ENCODE measurements at regions not wholly inside any gene's neighbourhood (a gene's known extent, or its start where the extent isn't known, plus 50 kb on each side); places are given as distances from the start of the nearest gene placed in this dataset.

DNA sequence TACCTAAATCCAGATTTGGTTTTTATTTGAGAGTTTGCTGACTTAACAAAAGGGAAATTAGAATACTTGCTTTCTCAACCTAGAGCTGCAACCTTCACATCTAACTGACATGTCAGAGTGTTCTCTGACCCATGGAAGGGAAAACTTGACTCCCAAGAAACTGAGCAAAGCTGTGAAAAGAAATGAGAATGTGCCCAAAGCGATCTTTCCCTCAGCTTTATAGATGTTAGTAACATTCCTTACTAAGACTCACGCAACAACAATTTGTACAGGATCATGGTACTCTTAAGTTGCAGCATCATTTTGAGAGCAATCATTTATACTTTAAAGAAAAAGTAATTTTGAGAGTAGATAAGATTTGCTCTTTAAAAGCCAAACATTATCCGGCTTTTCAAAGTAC is 117.0 kb upstream of the FBXL7 start:
- H3K9me3 ChIP-seq = no peaks in the 10 kb centered on the region
- WGBS, 2 donors = 82 to 88% methylated on average over 3 of the region's 3 CpGs
- intact Hi-C loops (cut with DNase I) = loop anchor here (10.0 kb wide), 1 partner anchor 442 kb away; no protein-coding TSS in a partner anchor
- no peak overlapping the region for H3K27ac ChIP-seq
- H3K27me3 ChIP-seq = no peaks in the 10 kb centered on the region
- H3K4me3 ChIP-seq = no peak overlapping the region
- TF ChIP-seq POLR2A (IDR thresholded peaks at IDR 0.05) (no peak), EP300 (IDR thresholded peaks at IDR 0.05) (no peak), POLR2AphosphoS5 (IDR thresholded peaks at IDR 0.05) (no peak)
- TF ChIP-seq, protein P1, sequence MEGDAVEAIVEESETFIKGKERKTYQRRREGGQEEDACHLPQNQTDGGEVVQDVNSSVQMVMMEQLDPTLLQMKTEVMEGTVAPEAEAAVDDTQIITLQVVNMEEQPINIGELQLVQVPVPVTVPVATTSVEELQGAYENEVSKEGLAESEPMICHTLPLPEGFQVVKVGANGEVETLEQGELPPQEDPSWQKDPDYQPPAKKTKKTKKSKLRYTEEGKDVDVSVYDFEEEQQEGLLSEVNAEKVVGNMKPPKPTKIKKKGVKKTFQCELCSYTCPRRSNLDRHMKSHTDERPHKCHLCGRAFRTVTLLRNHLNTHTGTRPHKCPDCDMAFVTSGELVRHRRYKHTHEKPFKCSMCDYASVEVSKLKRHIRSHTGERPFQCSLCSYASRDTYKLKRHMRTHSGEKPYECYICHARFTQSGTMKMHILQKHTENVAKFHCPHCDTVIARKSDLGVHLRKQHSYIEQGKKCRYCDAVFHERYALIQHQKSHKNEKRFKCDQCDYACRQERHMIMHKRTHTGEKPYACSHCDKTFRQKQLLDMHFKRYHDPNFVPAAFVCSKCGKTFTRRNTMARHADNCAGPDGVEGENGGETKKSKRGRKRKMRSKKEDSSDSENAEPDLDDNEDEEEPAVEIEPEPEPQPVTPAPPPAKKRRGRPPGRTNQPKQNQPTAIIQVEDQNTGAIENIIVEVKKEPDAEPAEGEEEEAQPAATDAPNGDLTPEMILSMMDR (IDR thresholded peaks at IDR 0.05) = no peak
- no peaks in the 10 kb centered on the region for H3K4me1 ChIP-seq
- no peaks in the 10 kb centered on the region for H3K36me3 ChIP-seq
- no peak for DNase-seq

DNA sequence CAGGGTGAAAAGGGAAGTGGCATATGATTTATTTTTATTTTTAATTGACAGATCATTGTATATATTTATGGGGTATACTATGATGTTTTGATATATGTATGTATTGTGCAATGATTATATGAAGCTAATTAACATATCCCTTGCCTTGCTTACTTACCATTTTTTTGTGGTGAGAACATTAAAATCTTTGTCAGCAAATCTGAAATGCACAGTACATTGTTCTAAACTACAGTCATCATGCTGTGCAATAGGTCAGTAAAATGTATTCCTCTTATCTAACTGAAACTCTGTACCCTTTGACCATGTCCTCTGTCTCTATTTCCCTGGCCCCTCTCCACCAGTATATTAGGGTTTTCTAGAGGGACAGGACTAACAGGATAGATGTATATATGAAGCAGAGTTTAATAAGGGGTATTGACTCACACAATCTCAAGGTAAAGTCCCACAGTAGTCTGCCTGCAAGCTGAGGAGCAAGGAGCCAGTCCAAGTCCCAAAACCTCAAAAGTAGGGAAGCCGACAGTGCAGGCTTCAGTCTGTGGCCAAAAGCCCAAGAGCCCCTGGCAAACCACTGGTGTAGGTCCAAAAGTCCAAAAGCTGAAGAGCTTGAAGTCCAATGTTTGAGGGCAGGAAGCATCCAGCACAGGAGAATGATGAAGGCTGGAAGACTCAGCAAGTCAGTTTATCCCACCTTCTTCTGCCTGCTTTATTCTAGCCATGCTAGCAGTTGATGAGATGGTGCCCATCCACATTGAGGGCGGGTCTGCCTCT is 122.2 kb upstream of the FBXL7 start:
- intact Hi-C loops (cut with DNase I) = no loop called here
- Histone ChIP-seq H3K4me1 (no peaks in the 10 kb centered on the region), H3K9me3 (no peaks in the 10 kb centered on the region), H3K4me3 (no peak overlapping the region), H3K27ac (no peak overlapping the region), H3K36me3 (no peaks in the 10 kb centered on the region), H3K27me3 (no peaks in the 10 kb centered on the region)
- TF ChIP-seq POLR2AphosphoS5 (IDR thresholded peaks at IDR 0.05) = no peak
- TF ChIP-seq, protein P1 (IDR thresholded peaks at IDR 0.05) = no peak
- no peak for TF ChIP-seq EP300 (IDR thresholded peaks at IDR 0.05)
- no peak for TF ChIP-seq POLR2A (IDR thresholded peaks at IDR 0.05)
- no peak for DNase-seq
- WGBS, 2 donors = 78 to 89% methylated on average over 2 of the region's 2 CpGs

GRCh38 chr5:15376803-15377202 is 123.2 kb upstream of the FBXL7 start:
- Histone ChIP-seq H3K9me3 (no peaks in the 10 kb centered on the region), H3K27me3 (no peaks in the 10 kb centered on the region), H3K36me3 (no peaks in the 10 kb centered on the region), H3K4me3 (no peak overlapping the region), H3K4me1 (no peaks in the 10 kb centered on the region), H3K27ac (no peak overlapping the region)
- WGBS, 2 donors = 68 to 72% methylated on average over 2 of the region's 2 CpGs
- TF ChIP-seq, protein P1 (IDR thresholded peaks at IDR 0.05) = no peak
- TF ChIP-seq POLR2AphosphoS5 (IDR thresholded peaks at IDR 0.05) (no peak), EP300 (IDR thresholded peaks at IDR 0.05) (no peak), POLR2A (IDR thresholded peaks at IDR 0.05) (no peak)
- intact Hi-C loops (cut with DNase I) = no loop called here
- no peak for DNase-seq

- DNase-seq = no peak
- H3K27me3 ChIP-seq = no peaks in the 10 kb centered on the region
- peaks cover 0 to 6% (median 3%) of the 10 kb centered on the region in 4 donors for H3K4me1 ChIP-seq
- no peak overlapping the region for H3K4me3 ChIP-seq
- intact Hi-C loops (cut with DNase I) = no loop called here
- TF ChIP-seq, protein P1 (IDR thresholded peaks at IDR 0.05) = no peak
- no peak for TF ChIP-seq POLR2AphosphoS5 (IDR thresholded peaks at IDR 0.05)
- TF ChIP-seq EP300 (IDR thresholded peaks at IDR 0.05) = no peak
- no peak for TF ChIP-seq POLR2A (IDR thresholded peaks at IDR 0.05)
- no peaks in the 10 kb centered on the region for H3K9me3 ChIP-seq
- H3K27ac ChIP-seq = no peak overlapping the region
- H3K36me3 ChIP-seq = no peaks in the 10 kb centered on the region
- WGBS, 2 donors = 73 to 84% methylated on average over 1 of the region's 1 CpG
Observed at GRCh38 chr5:15376088-15376487, 123.9 kb upstream of the FBXL7 start.

Data from sigmoid colon (tissue), 6 donors.